22Rv1 (cell line): ENCODE measurements at regions not wholly inside any gene's neighbourhood (a gene's known extent, or its start where the extent isn't known, plus 50 kb on each side); places are given as distances from the start of the nearest gene placed in this dataset.

Source experiments
- CTCF ChIP-seq: fragments of 450-650 bp; IDR thresholded peaks from 2 replicates; pipeline ENCODE4 v1.5.1; 2017; ENCODE audit warnings: mild to moderate bottlenecking
- ZFX ChIP-seq: fragments of 450-650 bp; IDR thresholded peaks from 2 replicates; pipeline ENCODE4 v1.6.1; 2017; ENCODE audit warnings: antibody characterized with exemption, borderline replicate concordance

GRCh38 chr11:127710831-127711230 lies 710.3 kb upstream of the KIRREL3 start:
- no peak for TF ChIP-seq CTCF
- TF ChIP-seq ZFX: no peak
